ENCODE measurements at regions not wholly inside any gene's neighbourhood (a gene's known extent, or its start where the extent isn't known, plus 50 kb on each side); places are given as distances from the start of the nearest gene placed in this dataset.

DNA sequence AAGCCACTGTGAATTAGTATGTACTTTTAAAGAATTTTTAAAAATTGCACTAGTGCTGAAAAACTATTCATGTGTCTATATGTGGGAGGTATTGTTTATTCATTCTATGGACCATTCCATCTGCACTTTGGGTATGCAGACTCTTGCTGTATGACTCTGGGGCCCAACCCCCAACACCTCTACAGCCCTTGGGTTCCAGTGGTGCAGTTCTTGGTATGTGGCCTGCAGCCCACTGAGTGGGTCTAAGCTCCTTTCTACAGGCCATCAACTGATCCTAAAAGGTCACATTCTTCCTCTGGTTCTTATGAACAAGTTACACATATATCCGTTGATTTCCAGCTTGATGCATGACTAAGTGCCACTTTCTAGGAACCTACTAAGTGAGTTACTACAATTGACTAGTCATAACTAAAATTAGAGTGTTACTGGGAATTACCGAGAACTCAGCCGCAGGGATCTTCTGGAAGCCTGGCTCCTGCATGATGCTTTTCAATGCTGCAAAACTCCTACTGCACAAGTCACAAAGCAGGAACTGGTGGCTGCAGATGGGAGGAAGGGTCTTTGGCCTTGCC, 62.4 kb upstream of the MED13L start:
- TF ChIP-seq CTCF (IDR thresholded peaks at IDR 0.05) (no peak), POLR2AphosphoS5 (IDR thresholded peaks at IDR 0.05) (no peak), POLR2A (IDR thresholded peaks at IDR 0.05) (no peak), EP300 (IDR thresholded peaks at IDR 0.05) (no peak)

Data from upper lobe of left lung (tissue), 4 donors.